HCT116 (cell line): ENCODE measurements at regions not wholly inside any gene's neighbourhood (a gene's known extent, or its start where the extent isn't known, plus 50 kb on each side); places are given as distances from the start of the nearest gene placed in this dataset.
"Not testable (repeated sequence)": the region's sequence is repeated elsewhere in the genome, so short reads cannot be mapped to it uniquely, and the experiment has no call there.

ENCODE experiments used
- EGR1 ChIP-seq: IDR thresholded peaks from 2 replicates; pipeline ENCODE4 v1.6.1; 2012; ENCODE audit warnings: low read depth
- JUND ChIP-seq: IDR thresholded peaks from 2 replicates; pipeline ENCODE4 v1.6.1; 2012
- POLR2A ChIP-seq: IDR thresholded peaks from 2 replicates; pipeline ENCODE4 v1.7.0; 2011; ENCODE audit warnings: borderline replicate concordance; ENCODE audit not compliant: insufficient read depth, insufficient read length; ENCODE audit errors: extremely low read depth
- SP1 ChIP-seq: IDR thresholded peaks from 2 replicates; pipeline ENCODE4 v1.6.1; 2012; ENCODE audit warnings: low read depth
- YY1 ChIP-seq: IDR thresholded peaks from 2 replicates; pipeline ENCODE4 v1.6.1; 2011; ENCODE audit warnings: low read length, low read depth, moderate library complexity, mild to moderate bottlenecking; ENCODE audit not compliant: insufficient replicate concordance; ENCODE audit errors: extremely low read depth
- TF ChIP-seq, protein P1 (sequence below): IDR thresholded peaks from 2 replicates; pipeline ENCODE4 v1.6.1; 2012
- TF ChIP-seq, protein P2 (sequence below), 3 experiments: fragments of 200-600 bp in 1 of 3; sonication (generic) in 1 of 3; IDR thresholded peaks in 2 of 3; conservative IDR thresholded peaks in 1 of 3; 2 replicates each; pipeline ENCODE4 v1.5.1; 2012 to 2017; ENCODE audit warnings: low read depth in 2 of 3, low read length in 2 of 3, antibody characterized with exemption in 1 of 3, borderline replicate concordance in 1 of 3, control low read depth in 1 of 3, mild to moderate bottlenecking in 1 of 3, mixed read lengths in 1 of 3, mixed run types in 1 of 3, moderate library complexity in 1 of 3; ENCODE audit not compliant: insufficient read depth in 1 of 3
- TF ChIP-seq, protein P3 (sequence below): IDR thresholded peaks from 2 replicates; pipeline ENCODE4 v1.6.1; 2012; ENCODE audit warnings: low read depth

DNA sequence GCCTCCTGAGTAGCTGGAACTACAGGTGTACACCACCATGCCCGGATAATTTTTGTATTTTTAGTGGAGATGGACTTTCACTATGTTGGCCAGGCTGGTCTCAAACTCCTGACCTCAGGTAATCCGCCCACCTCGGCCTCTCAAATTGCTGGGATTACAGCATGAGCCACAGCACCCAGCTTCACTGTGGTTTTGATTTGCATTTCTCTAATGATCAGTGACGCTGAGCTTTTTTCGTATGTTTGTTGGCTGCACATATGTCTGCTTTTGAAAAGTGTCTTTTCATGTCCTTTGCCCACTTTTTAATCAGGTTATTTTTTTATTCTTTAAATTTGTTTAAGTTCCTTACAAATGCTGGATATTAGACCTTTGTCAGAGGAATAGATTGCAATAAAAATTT lies 696.0 kb downstream of the ZBBX start:
- not testable (repeated sequence) for TF ChIP-seq POLR2A, YY1, SP1, EGR1, JUND
- TF ChIP-seq, protein P1, sequence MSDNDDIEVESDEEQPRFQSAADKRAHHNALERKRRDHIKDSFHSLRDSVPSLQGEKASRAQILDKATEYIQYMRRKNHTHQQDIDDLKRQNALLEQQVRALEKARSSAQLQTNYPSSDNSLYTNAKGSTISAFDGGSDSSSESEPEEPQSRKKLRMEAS: not testable (repeated sequence)
- TF ChIP-seq, protein P2, sequence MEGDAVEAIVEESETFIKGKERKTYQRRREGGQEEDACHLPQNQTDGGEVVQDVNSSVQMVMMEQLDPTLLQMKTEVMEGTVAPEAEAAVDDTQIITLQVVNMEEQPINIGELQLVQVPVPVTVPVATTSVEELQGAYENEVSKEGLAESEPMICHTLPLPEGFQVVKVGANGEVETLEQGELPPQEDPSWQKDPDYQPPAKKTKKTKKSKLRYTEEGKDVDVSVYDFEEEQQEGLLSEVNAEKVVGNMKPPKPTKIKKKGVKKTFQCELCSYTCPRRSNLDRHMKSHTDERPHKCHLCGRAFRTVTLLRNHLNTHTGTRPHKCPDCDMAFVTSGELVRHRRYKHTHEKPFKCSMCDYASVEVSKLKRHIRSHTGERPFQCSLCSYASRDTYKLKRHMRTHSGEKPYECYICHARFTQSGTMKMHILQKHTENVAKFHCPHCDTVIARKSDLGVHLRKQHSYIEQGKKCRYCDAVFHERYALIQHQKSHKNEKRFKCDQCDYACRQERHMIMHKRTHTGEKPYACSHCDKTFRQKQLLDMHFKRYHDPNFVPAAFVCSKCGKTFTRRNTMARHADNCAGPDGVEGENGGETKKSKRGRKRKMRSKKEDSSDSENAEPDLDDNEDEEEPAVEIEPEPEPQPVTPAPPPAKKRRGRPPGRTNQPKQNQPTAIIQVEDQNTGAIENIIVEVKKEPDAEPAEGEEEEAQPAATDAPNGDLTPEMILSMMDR (IDR thresholded peaks at IDR 0.05 in 2 of 3, conservative IDR thresholded peaks at IDR 0.05 in 1 of 3; ENCODE audit: borderline replicate concordance in 1 of 3, insufficient read depth in 1 of 3, low read depth in 2 of 3, low read length in 2 of 3): not testable (repeated sequence)
- TF ChIP-seq, protein P3, sequence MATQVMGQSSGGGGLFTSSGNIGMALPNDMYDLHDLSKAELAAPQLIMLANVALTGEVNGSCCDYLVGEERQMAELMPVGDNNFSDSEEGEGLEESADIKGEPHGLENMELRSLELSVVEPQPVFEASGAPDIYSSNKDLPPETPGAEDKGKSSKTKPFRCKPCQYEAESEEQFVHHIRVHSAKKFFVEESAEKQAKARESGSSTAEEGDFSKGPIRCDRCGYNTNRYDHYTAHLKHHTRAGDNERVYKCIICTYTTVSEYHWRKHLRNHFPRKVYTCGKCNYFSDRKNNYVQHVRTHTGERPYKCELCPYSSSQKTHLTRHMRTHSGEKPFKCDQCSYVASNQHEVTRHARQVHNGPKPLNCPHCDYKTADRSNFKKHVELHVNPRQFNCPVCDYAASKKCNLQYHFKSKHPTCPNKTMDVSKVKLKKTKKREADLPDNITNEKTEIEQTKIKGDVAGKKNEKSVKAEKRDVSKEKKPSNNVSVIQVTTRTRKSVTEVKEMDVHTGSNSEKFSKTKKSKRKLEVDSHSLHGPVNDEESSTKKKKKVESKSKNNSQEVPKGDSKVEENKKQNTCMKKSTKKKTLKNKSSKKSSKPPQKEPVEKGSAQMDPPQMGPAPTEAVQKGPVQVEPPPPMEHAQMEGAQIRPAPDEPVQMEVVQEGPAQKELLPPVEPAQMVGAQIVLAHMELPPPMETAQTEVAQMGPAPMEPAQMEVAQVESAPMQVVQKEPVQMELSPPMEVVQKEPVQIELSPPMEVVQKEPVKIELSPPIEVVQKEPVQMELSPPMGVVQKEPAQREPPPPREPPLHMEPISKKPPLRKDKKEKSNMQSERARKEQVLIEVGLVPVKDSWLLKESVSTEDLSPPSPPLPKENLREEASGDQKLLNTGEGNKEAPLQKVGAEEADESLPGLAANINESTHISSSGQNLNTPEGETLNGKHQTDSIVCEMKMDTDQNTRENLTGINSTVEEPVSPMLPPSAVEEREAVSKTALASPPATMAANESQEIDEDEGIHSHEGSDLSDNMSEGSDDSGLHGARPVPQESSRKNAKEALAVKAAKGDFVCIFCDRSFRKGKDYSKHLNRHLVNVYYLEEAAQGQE: not testable (repeated sequence)
